Amygdala (tissue), 56 donors: ENCODE measurements at regions not wholly inside any gene's neighbourhood (a gene's known extent, or its start where the extent isn't known, plus 50 kb on each side); places are given as distances from the start of the nearest gene placed in this dataset.

Source experiments
- DNase-seq, 56 donors: peaks; one replicate each; lab custom pipeline; 2025; lab: John Stamatoyannopoulos, UW

DNA sequence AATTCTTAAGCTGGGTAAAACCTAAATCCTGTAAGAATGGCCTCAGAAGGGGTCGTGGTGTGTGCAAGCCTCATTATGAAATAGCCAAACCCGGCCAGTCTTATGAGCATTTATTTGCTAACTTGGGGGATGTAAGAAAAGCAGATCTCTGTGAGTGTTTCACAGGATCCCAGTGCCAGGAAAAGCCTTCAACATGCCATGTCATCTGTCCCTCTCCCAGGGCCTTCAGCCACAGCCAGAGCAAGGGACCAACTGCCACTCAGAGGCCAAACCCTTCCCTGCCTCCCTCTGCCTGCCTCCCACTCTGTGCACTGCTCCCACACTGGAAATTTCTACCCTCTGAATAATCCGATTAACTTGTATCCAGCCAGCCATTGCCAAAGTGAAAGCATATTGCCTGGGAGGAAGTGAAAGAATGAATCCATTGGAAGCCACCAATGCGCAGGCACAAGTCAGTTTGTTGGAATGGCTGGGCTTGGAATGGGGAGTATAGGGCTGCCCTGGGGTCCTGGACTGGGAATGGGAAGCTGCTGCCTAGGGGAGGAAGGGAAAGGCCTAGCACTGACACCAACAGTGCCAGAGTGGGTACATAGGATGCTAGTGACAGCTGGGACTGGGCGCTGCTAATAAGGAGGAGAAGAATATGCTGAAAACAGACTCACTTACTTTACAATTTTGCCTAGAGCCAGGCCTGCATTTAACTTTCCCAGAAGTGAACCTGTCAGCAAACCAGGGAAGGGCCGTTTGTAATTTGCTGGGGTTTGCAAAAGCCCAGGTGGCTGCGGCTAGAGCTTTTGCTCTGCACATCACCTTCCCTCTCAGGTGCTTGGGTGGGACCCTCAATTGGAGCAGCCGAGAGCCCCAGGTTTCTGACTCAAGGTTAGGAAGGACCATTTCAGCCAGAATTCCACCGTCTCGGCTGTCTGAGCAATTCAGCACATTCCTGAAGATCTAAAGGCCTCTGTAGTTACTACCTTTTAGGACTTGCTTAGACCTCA is 146.6 kb upstream of the NCK2 start:
- no peak for DNase-seq

DNA sequence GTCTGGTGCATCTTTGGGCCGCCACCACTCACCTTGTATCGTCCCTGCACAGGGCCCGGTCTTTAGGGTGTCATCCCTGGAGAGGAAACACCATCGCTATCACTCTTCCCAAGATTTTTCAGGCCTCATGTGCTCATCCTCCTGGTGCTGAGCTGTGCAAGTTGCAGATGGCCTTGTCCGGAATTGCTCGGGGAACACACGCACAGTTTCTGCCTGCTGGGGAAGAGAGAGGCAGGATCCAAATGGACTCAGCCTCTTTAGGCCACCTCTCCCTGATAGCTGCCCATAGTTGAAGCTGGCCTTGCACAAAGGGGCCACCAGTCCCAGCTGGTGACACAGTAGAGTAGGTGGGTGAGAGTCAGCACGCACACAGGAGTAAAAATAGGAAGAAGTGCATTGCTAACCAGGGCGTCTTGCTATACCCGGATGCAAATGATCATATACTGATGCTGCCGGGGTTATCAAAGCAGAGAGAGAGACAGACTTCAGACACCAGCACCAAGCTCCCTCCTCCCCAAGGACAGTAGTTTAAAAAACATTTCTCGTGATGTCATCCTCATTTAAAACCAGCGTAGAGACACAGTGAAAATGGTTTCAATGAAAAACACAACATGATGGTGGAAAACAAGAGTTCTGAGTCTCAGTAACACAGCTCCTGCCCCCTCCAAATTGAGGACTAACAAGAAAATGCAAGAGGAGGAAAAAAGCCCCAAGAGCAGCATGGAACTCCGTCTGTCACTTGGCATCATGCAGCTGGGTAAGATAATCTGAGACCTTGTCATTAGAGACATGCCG is 147.5 kb upstream of the NCK2 start:
- DNase-seq, result no peak

DNA sequence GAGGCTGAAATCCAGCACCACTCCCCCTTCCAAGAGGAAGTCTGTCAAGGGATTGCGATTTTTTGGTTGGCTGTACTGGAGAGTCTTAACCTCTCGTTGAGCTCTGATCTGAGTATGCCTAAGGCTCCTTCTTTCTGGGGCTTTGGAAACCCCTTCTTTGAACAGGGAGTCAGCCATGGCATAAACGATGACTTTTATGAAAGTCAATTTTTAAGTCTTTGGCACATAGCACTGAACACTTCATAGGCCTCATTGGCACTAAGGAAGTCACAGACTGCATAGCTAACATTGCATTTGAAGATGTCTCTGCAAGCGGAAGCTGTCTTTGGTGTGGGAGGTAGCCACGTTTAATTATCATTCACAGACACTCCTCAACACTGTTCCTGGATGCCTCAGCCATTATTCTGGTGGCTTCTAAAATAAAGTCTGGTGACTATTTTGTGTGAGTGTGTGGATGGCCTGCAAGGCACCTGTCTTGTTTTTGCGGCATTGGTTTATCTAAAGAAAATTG is 148.2 kb upstream of the NCK2 start:
- DNase-seq, result peak in 1 of 56 donors; percentile 41

DNA sequence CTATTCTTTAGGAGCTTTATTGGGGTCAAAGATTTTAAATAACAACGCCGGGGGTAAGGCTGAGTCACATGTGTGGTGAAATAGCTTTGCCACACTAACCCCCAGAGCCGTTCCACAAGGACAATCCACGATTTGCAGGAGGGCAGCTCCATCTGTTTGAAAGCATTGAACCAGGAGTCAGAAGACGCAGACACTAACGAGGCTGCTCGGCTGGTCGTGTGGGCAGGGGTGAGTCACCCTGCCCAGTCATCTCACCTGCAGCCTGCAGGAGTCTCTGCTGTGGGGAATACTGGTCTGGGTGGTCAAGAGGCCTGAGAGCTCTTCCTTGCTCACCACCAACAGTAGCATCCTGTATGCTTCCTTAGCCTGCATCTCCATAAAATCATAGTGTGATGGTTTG is 149.2 kb upstream of the NCK2 start:
- no peak for DNase-seq

DNA sequence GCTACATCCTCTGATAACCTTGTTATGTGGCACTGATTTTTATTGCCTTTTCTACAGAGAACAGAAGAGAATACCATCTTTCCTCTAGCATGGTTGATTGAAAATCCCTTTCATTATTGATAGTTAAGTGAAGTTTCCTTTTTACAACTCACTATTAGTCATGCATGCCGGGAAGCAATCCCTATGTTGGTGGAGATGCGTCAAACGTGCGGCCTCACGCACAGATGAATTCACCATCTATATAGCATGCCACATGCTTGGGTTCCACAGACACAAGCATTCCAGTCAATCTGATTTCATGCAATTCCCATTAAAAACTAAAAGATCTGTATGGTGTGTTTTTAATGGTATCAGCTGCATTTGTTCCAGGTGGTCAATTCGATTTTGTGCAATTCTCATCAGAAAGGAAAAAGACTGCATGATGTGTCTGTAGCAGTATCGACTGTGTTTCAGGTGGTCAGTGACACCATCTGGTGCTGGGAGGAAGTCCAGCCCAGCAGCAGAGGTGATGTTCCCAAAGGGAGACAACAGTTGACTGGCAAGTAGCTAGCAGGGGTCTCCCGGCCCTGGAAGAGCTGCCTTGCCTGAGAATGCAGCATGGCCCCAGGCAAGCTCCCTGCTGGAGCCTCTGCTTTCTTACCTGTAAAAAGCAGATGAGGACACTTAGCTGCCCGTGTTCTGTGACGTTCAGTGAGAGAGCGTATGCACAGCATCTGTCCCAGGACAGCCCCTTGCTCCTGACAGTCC is 151.3 kb upstream of the NCK2 start:
- DNase-seq, result no peak

DNA sequence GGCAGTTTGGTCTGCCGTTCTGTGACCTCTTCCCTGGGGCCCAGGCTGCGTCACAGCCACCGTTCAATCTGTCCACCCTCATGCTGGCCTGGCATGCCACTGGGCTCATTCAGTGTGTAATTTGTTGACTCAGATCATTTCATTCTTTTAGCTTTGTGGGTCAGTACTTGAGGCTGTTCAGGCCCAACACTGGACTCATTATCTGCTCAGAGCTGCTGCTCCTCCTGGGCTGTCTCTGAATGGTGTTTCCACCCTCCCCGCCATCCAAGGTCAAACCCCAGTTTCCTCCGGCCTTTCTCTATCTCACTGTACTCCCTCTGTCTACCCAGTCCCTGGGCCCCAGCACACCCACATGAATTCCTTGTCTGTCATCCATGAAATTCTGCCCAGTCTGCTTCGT is 152.4 kb upstream of the NCK2 start:
- DNase-seq, result peak in 15 of 56 donors; percentile 11 to 64 (median 30)

DNA sequence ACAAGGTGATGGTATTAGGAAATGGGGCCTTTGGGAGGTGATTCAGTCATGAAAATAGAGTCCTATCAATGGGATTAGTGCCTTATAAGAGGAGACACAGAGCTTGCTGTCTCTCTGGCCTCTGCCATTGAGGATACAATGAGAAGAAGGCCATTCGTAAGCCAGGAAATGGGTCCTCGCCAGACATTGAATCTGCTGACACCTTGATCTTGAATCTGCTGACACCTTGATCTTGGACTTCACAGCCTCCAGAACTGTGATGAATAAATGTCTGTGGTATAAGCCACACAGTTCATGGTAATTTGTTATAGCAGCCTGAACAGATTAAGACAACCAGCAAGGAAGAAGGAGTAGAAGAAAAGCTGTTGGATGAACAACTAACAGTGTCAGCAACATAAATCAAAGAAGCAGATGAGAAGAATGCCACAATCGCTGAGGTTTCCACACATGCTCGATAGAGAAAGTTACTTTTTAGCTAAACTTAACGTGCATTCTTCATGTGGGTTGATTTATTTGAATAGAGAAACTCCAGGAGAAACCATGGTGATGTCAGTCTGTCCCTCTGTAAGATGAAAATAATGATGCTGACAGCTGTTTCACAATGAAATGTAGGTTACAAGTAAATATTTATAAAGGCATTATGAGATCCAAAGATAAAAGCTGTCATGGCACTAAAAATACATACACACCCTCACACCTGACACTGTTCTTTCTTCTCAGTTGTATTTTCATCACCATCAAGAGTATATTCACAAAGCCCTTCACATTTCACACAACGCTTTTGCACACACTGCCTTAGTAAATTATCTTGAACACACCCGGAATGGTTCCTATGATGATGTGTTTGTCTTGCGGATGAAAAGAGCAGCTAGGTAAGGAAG is 153.7 kb upstream of the NCK2 start:
- no peak for DNase-seq

DNA sequence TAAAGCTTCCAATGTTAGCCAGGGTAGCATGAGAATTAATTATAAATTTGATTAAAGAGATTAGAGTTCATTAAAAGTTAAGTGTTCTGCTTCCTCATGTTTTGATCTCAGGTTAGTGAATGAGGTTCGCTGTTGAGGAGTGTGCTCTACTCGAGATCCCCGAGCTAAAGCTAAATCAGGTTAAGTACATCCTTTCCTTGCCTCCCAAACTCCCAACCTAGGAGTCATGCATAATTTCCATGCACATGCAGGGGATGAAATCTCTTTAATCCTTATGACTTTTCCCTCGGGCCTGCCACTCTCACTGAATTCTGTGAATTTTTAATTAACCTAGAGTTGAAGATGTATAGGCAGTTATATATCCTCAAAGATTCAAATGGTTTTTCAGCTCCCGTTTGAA is 156.1 kb upstream of the NCK2 start:
- DNase-seq, result no peak

DNA sequence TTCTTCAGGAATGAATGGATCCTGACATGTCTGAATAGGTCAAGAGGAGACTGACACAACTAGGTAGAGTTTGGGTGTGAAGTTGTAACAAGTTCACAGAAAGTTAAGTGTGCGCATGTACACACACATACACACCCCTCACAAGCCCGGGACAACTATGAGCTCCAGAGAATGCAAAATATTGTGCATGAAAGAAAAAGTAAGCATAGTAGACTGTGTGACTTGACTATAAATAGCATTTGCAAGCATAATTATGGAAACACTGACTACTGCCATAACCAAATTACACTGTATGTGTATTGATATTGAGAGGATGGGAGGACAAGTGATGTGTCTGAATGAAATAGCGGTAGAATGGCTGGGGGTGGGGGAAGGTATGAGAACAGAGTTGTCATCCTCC is 157.1 kb upstream of the NCK2 start:
- DNase-seq, result no peak

DNA sequence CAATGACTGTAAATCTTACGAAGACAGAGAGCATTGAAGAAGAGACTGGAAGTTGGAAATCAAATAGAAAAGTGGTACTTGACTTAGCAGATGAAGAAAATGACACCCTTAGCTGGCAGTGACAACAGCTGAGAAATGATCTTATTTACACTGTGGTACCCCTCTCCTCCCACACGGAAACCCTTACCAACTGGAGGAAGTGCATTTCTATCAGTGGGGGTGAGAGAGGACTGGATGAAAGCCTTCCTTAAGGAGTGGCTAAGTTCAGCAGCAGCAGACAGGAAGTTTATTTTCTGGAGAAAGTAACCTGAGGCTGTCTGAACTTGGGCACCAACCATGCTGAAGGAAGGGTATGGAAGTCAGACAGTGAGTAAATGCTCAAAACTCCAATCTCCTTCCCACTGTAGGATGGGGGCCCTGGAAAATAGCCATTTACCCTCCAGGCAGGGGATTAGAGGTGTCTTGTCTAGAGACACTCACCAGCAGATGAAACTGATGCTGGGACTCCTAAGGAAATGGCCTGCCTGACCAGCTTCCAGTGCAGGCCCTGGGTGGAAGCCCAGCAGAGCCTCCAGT is 160.2 kb upstream of the NCK2 start:
- DNase-seq, result no peak

DNA sequence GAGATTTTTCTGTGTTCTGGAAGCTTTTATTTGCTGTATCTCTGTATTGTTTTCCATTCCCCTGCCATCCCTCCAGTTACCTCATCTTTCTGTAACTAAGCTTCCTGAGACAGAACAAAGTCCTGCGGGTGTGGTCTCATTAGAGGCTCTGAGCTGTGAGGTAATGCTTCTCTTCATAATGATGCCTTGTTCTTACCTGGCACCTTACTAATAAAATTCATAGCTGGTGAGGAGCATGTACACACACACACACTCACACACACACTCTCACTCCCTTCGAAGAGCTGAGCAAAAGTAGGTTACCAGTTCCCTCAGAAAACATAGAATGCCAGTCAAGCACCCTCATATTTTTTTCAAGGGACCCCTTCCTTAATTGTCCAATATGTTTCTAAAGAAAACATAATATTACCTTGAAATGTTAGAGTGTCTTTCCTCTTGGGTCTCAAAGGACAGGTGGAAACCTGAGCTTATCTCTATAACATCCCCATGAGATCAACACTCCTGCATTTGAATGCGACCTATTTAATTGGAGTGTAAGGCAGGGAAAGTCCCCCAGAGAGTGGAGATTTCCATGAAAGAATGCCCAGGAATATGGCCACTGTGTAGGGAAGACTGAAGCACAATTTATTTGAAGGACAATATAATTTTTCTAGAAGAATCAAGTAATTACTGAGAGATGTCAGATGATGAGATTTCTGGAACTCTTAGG is 161.6 kb upstream of the NCK2 start:
- DNase-seq, result no peak

DNA sequence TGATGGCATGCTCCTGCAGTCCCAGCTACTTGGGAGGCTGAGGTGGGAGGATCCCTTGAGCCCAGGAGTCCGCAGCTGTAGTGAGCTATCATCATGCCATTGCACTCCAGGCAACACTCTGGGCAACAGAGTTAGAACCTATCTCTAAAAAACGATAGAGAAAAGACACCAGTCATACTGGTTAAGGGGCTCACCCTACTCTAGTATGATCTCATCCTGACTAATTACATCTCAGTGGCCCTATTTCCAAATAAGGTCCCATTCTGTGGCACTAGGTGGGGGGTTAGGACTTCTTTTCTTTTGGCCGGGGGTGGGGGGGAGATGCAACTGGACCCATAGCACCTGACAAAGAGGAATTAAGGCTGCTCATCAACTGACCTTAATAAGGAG is 163.2 kb upstream of the NCK2 start:
- no peak for DNase-seq

DNA sequence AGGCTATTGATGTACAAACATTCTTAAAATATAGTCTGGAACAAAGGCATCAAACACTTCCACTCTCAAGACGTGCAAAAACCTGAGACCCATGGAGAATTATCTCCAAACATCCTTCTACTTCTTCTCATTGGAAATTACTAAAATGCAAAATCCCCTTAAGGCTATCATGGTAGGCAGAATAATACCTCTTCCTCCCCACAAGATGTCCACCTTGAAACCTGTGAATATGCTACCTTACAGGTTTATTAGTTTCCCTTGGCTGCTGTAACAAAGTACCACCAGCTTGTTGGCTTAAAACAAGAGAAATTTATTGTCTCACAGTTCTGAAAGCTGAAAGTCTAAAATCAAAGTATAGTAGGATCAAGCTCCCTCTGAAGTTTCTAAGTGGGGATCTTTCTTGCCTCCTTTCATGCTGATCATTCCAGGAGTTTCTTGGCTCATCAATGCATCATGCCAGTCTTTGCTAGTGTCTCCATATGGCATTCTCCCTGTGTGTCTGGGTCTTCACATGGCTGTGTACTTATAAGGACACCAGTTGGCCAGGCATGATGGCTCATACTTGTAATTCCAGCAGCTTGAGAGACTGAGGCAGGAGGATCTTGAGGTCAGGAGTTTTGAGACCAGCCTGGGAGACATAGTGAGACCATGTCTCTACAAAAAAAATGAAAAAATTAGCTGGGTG is 163.7 kb upstream of the NCK2 start:
- DNase-seq, result no peak

DNA sequence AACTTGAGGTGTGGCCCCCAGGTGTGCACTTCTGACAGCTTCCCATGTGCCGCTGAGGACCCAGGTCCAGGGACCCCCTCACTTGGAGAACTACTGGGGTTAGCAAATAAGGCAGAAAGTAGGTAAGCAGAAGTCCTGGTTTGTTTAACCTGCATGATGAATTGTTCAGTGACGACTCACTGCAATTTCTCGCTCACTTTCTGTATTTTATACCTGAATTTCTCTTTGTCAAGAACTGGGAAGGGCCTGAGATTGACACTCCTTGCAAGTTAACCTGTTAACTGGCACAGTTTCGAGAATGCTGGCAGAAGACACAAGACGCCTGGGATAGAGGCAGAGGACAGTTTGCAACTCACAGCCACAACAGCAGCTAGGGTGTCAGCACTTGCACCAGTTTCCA is 164.5 kb upstream of the NCK2 start:
- no peak for DNase-seq

DNA sequence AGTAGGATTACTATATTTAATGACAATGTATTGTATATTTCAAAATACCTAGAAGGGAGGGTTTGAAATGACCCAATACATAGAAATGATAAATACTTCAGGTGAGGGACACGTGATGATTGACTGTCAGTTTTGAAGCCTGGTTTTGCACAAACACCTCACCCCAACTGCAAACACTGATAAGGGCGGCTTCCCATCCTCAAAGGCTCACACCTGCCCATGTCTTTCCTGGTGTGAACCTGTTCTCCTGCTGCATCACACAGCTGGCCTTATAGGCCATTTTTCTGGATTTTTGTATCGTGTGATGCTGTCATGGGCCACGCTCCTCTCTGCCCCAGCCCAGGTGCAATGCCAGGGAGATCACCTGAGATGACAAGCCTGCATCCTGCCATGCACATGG is 166.5 kb upstream of the NCK2 start:
- DNase-seq, result no peak

DNA sequence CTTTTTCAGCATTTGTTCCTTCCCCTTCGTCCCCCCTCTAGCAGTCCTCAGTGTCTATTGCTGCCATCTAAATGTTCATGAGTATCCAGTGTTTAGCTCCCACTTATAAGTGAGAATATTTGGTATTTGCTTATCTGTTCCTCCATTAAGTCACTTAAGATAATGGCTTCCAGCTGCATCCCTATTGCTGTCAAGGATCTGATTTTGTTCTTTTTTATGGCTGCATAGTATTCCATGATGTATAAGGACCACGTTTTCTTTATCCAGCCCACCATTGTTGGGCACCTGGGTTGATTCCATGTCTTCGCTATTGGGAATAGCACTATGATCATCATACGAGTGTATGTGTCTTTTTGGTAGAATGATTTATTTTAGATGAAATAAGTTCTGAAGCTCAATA is 166.9 kb upstream of the NCK2 start:
- no peak for DNase-seq

DNA sequence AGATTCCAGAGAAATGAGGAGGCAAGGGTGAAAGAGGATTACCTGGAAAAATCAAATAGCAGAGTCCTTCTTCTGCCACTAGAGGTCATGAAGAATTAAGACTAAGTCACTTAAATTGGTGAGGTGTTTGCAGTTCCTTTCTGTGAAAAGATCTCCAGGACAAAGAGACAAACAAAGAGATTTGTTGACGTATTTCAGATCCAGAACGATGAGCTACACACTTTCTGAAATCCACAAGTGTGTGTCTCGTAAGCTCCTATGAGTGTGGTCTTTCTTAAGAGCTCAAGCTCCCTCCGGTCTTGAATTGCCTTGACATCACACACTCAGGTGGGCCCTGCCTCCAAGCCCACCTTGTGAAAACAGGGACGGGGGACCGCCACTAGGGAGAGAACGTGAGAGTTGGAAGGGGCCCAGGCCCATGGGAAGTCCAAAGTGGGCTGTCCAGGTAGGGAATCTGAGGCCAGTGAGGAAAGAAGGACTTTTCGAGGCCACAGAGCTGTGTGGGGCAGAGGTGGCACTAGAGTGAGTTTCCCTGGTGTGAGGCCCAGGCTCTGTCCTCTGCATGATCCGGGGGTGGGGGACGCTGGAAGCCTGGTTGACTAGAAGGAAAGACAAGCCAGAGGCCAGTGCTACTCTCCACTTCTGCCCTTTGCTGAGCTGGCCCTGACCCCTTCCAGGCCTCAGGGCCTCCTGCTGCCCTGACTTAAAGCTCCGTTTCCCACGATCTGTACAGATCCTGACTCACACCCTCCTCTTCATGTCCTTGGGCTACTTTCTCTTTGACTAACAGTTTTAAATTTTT is 168.1 kb upstream of the NCK2 start:
- DNase-seq, result peak in 1 of 56 donors; percentile 18
